ENCODE measurements at regions not wholly inside any gene's neighbourhood (a gene's known extent, or its start where the extent isn't known, plus 50 kb on each side); places are given as distances from the start of the nearest gene placed in this dataset.
"Not testable (repeated sequence)": the region's sequence is repeated elsewhere in the genome, so short reads cannot be mapped to it uniquely, and the experiment has no call there.

DNA sequence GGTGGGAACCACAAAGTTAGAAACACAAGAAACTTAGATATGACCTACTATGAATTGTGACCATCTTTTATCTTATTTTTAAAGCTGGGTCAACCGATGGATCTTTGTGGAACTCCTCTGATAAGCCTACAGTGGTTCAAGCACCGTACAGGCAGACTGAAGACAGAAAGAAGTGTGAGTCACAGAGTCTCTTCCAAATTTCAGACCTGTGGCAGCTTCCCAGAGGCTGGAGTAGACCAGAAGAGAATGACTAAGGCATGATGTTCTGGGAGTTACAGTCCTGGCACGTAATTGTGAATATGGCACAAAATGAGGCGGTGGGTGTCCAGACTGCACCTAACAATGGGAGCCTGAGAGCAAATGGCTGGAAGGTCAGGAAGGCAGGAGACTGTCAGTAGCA, 70.0 kb downstream of the LMO4 start:
- DNase-seq (ENCODE audit: low read depth in 2 of 3, low spot score in 2 of 3), result no peak

DNA sequence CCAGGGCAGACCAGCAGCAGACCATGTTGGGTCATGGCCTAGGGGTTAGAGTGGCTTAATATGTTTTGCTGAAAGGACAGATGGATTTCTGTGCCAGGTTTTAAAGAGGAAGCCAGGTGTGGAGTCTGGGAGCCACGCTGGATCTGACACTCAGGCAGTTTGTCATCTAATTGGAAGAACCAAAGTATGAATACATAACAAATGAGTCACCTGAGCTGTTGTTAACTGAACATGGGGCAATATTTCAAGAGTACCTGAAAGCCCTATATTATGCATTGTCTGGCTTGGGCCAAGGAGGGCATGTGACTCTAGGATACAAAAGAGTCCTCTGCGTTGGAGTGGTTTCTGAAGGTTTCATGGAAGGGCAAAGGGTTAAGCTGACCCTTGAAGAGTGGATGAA, 70.6 kb downstream of the LMO4 start:
- no peak for DNase-seq (ENCODE audit: low read depth in 2 of 3, low spot score in 2 of 3)

DNA sequence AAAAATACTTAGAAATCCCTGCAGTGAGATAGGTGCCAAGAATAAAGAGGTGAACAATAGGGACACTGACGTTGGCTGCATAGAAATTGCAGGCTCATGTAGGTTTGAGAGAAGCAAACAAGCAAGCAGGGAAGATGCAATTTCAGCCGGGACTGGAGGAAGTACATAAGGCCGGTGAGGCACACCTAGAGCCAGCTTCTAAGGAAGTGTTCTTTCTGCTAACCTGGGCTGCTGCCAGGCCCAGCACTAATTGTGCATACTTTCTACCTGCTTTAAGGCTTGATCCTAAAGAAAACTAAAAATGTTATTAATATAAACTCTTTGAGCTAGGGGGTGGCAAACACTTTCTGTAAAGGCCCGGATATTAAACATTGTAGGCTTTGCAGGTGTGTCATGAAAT, 71.0 kb downstream of the LMO4 start:
- DNase-seq (ENCODE audit: low read depth in 2 of 3, low spot score in 2 of 3), result no peak

DNA sequence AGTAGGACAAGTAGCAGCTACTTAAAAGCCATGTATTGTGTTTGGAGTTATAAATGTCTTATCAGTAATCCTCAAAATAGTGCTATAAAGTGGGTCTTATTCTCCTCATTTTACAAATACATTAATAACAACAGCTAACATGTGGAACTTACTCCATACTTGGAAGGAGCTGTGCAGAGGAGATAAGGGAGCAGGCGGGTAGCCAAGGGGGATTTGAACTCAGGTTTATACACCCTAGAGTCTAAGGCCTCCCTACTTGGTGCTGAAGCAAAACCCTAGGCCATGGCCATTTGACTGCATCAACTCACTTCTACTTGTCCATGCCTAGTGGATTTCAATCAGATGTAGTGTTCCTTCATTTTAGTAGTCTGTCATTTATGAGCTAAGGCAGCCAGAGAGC, 72.1 kb downstream of the LMO4 start:
- no peak for DNase-seq (ENCODE audit: low read depth in 2 of 3, low spot score in 2 of 3)

GRCh38 chr1:87402241-87403002, 73.7 kb downstream of the LMO4 start:
- DNase-seq (ENCODE audit: low read depth in 2 of 3, low spot score in 2 of 3), result peak in 1 of 3 donors; percentile 28

- no peak for DNase-seq (ENCODE audit: low read depth in 2 of 3, low spot score in 2 of 3)
These were observed 74.6 kb downstream of the LMO4 start for GRCh38 chr1:87403061-87403820.

DNA sequence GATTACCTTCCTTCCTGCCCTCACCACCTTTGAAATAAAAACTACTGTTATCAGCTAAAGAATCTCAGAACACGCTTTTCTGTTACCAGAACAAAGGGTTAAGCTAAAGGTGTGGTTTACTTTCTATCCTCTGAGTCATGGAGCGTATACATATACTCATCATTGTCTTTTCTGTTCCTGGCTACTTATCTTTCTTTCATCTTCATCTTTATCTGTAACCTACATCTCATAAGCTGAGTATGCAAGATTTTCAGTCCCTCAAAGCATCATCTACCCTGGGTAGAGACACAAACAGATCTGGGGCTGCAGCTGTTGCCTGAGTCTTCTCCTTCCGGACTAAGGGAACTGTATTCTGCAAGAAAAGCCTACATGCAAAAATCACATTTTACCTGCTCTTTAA, 75.6 kb downstream of the LMO4 start:
- DNase-seq (ENCODE audit: low read depth in 2 of 3, low spot score in 2 of 3), result no peak

GRCh38 chr1:87408665-87409248, 80.1 kb downstream of the LMO4 start:
- DNase-seq (ENCODE audit: low read depth in 2 of 3, low spot score in 2 of 3), result no peak

GRCh38 chr1:87410776-87411480, 82.2 kb downstream of the LMO4 start:
- DNase-seq (ENCODE audit: low read depth in 2 of 3, low spot score in 2 of 3), result no peak

GRCh38 chr1:87413846-87414245, 85.2 kb downstream of the LMO4 start:
- not testable (repeated sequence) for DNase-seq (ENCODE audit: low read depth in 2 of 3, low spot score in 2 of 3)

- DNase-seq (ENCODE audit: low read depth in 2 of 3, low spot score in 2 of 3), result no peak
These were observed 89.4 kb downstream of the LMO4 start for GRCh38 chr1:87418048-87418447.

GRCh38 chr1:87421809-87422208, 93.1 kb downstream of the LMO4 start:
- DNase-seq (ENCODE audit: low read depth in 2 of 3, low spot score in 2 of 3), result no peak

GRCh38 chr1:87424541-87424940, 95.9 kb downstream of the LMO4 start:
- no peak for DNase-seq (ENCODE audit: low read depth in 2 of 3, low spot score in 2 of 3)

DNA sequence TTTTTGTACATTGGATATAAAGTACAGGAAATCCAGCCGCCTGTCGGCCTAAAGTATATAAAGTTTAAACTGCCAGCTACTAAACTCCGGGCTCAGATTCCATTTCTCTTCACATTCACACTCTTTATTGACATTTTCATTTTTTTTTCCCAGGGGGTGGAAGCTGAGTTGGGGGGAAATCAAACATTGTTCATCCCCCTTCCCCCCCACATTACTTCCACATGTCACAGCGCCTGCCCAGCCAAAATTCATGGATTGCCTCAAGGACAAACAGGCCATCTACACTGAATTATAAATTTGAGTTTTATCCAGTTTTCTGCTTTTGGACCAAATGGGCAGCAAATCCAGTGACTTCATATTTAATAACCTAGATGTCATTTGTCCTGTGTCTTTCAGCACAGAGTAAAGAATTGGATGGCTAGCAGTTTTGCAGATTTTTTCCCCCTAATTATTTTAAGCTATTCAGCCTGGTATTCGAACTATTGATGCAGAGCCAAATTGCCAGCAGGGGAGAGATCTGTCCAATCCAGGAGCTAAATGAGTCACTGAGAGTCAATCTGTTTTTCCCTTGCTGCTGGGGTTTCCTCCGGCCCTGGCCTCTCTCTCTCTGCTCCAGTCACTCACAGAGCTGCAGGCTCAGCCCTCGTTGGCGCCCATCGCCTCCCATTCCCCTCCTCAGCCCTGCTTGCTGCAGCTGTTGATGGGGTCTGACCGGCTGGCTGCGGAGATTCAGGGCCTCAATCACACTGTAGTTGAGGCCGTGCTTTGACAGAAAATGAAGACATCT, 98.0 kb downstream of the LMO4 start:
- DNase-seq (ENCODE audit: low read depth in 2 of 3, low spot score in 2 of 3), result no peak

GRCh38 chr1:87428367-87428766, 99.7 kb downstream of the LMO4 start:
- DNase-seq (ENCODE audit: low read depth in 2 of 3, low spot score in 2 of 3), result no peak

DNA sequence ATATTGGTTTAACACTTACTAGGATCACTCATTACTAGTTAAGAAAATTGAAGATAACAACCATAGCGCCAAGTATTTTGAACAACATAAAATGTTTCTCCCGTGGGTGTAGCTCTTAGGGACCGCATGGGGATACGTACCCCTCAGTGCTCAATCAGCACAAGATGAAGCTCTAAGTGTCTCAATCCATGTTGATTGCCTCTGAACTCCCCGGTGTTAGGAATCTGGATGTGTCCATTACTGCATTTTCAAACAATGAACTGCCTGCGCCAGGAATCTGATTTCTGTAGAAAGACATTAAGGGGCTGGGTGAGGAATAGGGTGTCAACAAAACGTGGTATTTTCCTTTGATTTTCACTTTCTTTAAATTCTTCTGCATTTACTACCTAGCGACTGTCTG, 100.2 kb downstream of the LMO4 start:
- no peak for DNase-seq (ENCODE audit: low read depth in 2 of 3, low spot score in 2 of 3)

DNA sequence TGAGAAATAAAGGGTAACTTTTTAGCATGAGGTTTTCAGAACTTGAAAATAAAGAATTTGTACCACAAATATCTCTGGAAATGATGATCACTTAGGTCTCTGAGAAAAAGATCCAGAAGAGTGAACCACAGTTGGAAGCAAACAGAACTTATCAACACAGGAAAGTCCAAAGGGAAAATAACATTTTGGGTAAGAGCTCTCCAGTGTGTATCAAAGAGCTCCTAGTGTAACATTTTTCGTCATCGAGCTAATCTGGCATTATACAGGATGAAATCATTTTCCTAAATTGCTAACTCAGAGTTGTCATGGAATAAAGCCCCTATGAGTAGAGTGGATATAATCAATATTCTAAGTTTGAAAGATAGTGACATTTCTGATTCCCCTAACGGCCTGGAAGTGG, 104.0 kb downstream of the LMO4 start:
- DNase-seq (ENCODE audit: low read depth in 2 of 3, low spot score in 2 of 3), result no peak

- DNase-seq (ENCODE audit: low read depth in 2 of 3, low spot score in 2 of 3), result not testable (repeated sequence)
These were observed 104.4 kb downstream of the LMO4 start for GRCh38 chr1:87433101-87433500.

GRCh38 chr1:87435484-87435883, 106.8 kb downstream of the LMO4 start:
- DNase-seq (ENCODE audit: low read depth in 2 of 3, low spot score in 2 of 3), result peak in 2 of 3 donors; percentile 54 to 76

DNA sequence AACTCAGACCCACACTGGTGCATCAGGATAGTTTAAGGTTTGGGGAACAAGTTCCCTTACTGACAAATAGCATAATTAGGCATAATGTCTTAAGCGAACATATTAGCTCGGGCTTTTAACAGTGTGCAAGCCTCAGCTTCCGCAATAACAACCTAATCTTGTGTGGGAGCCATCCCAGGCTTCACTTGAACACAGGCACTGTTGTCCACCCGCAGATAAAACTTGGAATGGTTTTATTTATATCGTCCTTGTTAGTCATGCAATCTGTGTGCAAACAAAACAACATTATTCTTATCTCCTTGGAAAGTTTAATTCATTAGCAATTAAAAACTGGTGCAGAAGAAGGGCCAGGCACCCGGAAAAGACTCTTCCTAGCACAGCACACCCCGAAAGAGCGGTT, 107.4 kb downstream of the LMO4 start:
- not testable (repeated sequence) for DNase-seq (ENCODE audit: low read depth in 2 of 3, low spot score in 2 of 3)
